CD14-positive monocyte (primary cell): ENCODE measurements at regions not wholly inside any gene's neighbourhood (a gene's known extent, or its start where the extent isn't known, plus 50 kb on each side); places are given as distances from the start of the nearest gene placed in this dataset.

Experiments
- DNase-seq, 3 donors: peaks; one replicate each; pipeline ENCODE4 v3.0.0-alpha.2; 2011 to 2022
- H2AFZ ChIP-seq: 2 replicates; pipeline ENCODE4 v1.6.0; 2012; ENCODE audit warnings: mild to moderate bottlenecking, low read depth, low read length, inconsistent platforms; ENCODE audit not compliant: insufficient read depth, poor library complexity, severe bottlenecking
- H3K27ac ChIP-seq, 2 donors: 1 replicate in 1 of 2; 2 replicates in 1 of 2; pipeline ENCODE4 v1.5.1; 2012 to 2013; ENCODE audit warnings: low read length in 2 of 2, control low read depth in 1 of 2, inconsistent platforms in 1 of 2, low read depth in 1 of 2, mild to moderate bottlenecking in 1 of 2
- H3K27me3 ChIP-seq, 2 donors: one replicate each; pipeline versions ENCODE4 v1.6.0 to v1.6.1; 2011 to 2013; ENCODE audit warnings: low read length in 2 of 2; ENCODE audit not compliant: control insufficient read depth in 2 of 2, insufficient read depth in 2 of 2
- H3K36me3 ChIP-seq, 2 donors: replicated peaks in 1 of 2; 1 replicate in 1 of 2; 2 replicates in 1 of 2; pipeline versions ENCODE4 v1.5.1 to v1.6.1; 2012 to 2013; ENCODE audit warnings: low read length in 2 of 2, control low read depth in 1 of 2, inconsistent platforms in 1 of 2, mild to moderate bottlenecking in 1 of 2; ENCODE audit not compliant: insufficient read depth in 2 of 2, control insufficient read depth in 1 of 2
- H3K4me1 ChIP-seq, 2 donors: 1 replicate in 1 of 2; 2 replicates in 1 of 2; pipeline versions ENCODE4 v1.5.1 to v1.6.1; 2012 to 2013; ENCODE audit warnings: low read length in 2 of 2, control low read depth in 1 of 2, inconsistent platforms in 1 of 2, mild to moderate bottlenecking in 1 of 2, moderate library complexity in 1 of 2; ENCODE audit not compliant: insufficient read depth in 2 of 2, control insufficient read depth in 1 of 2
- H3K4me2 ChIP-seq: replicated peaks from 2 replicates; pipeline ENCODE3; 2012; ENCODE audit warnings: low read length, moderate library complexity, mild to moderate bottlenecking; ENCODE audit not compliant: poor library complexity, severe bottlenecking; ENCODE audit errors: extremely low read depth
- H3K4me3 ChIP-seq, 3 experiments: fragments of 200-600 bp in 1 of 3; sonication (generic) in 1 of 3; replicated peaks in 1 of 3; 1 replicate in 2 of 3; 2 replicates in 1 of 3; pipeline ENCODE4 v1.5.1; 2011 to 2013; ENCODE audit warnings: low read length in 3 of 3, mild to moderate bottlenecking in 3 of 3, control low read depth in 2 of 3, low read depth in 2 of 3, inconsistent platforms in 1 of 3, moderate library complexity in 1 of 3
- H3K79me2 ChIP-seq: 2 replicates; pipeline ENCODE4 v1.6.0; 2012; ENCODE audit warnings: mild to moderate bottlenecking, control low read depth, inconsistent platforms, low read length, moderate library complexity; ENCODE audit not compliant: insufficient read depth
- H3K9ac ChIP-seq: 2 replicates; pipeline ENCODE4 v1.6.0; 2017; ENCODE audit warnings: low read length, mild to moderate bottlenecking; ENCODE audit not compliant: insufficient read depth, poor library complexity, severe bottlenecking
- H3K9me3 ChIP-seq, 2 donors: replicated peaks in 1 of 2; 1 replicate in 1 of 2; 2 replicates in 1 of 2; pipeline versions ENCODE4 v1.5.1 to v1.6.1; 2012 to 2013; ENCODE audit warnings: low read length in 2 of 2, control low read depth in 1 of 2; ENCODE audit not compliant: control insufficient read depth in 1 of 2, insufficient read depth in 1 of 2
- H4K20me1 ChIP-seq: 2 replicates; pipeline ENCODE4 v1.6.0; 2012; ENCODE audit warnings: mild to moderate bottlenecking, low read length, control low read depth, moderate library complexity; ENCODE audit not compliant: insufficient read depth
- H3K27ac Mint-ChIP-seq, 7 donors: one replicate each; pipeline ENCODE4 v1.8.0; 2020; ENCODE audit warnings: mild to moderate bottlenecking in 7 of 7, mixed read lengths in 7 of 7, moderate library complexity in 6 of 7, inconsistent platforms in 2 of 7
- H3K27me3 Mint-ChIP-seq, 3 donors: one replicate each; pipeline ENCODE4 v1.8.0; 2021 to 2022; ENCODE audit warnings: low read depth in 3 of 3, mild to moderate bottlenecking in 3 of 3, mixed read lengths in 3 of 3, moderate library complexity in 3 of 3, inconsistent platforms in 1 of 3
- H3K36me3 Mint-ChIP-seq, 2 donors: one replicate each; pipeline ENCODE4 v1.8.0; 2020; ENCODE audit warnings: mixed read lengths in 2 of 2, inconsistent platforms in 1 of 2, mild to moderate bottlenecking in 1 of 2
- H3K4me1 Mint-ChIP-seq: one replicate; pipeline ENCODE4 v1.8.0; 2020; ENCODE audit warnings: mild to moderate bottlenecking, mixed read lengths
- H3K4me3 Mint-ChIP-seq, 2 donors: one replicate each; pipeline ENCODE4 v1.8.0; 2020; ENCODE audit warnings: mild to moderate bottlenecking in 2 of 2, mixed read lengths in 2 of 2, moderate library complexity in 1 of 2
- H3K9me3 Mint-ChIP-seq, 7 donors: one replicate each; pipeline ENCODE4 v1.8.0; 2020 to 2022; ENCODE audit warnings: mixed read lengths in 7 of 7, mild to moderate bottlenecking in 6 of 7, moderate library complexity in 6 of 7, inconsistent platforms in 2 of 7
- CTCF ChIP-seq: fragments of 200-600 bp; IDR thresholded peaks from one replicate; pipeline ENCODE4 v1.8.0; 2022; ENCODE audit warnings: antibody characterized with exemption, mild to moderate bottlenecking
- WGBS: methylation state at CpG from one replicate; pipeline ENCODE4 v1.1.5; 2013; ENCODE audit warnings: missing lambda C conversion rate; ENCODE audit not compliant: insufficient coverage; 5-methylcytosine and 5-hydroxymethylcytosine counted together
- intact Hi-C, 2 donors: fragments of 100-400 bp; cut with micrococcal nuclease; formaldehyde crosslinking; loops; one replicate each; pipeline versions ENCODE4 v1.15.0 to v1.15.1; 2023

DNA sequence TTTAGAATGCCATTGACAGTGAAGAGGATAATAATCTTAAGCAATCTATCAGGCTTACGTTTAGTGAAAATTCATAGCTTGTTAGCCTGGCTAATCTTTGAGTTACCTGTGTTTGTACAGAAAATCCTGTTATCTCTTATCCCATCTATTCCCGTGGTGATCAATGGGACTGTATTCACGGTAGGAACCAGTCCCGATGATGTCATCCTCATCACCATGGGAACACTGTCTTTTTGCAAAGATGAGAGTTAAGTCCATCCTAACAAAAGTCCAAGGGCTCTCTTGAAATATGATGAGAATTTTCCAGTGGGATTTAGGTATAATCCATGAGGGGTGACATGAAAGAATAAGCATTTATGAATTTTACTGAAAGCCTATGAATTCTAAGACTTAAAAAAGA, 762.2 kb downstream of the ETS1 start:
- Histone ChIP-seq H3K27ac (no peak overlapping the region), H3K79me2 (no peaks in the 10 kb centered on the region), H3K27me3 (no peaks in the 10 kb centered on the region), H4K20me1 (no peaks in the 10 kb centered on the region), H2AFZ (no peak overlapping the region), H3K4me2 (no peak overlapping the region), H3K4me1 (no peaks in the 10 kb centered on the region), H3K9me3 (no peaks in the 10 kb centered on the region), H3K4me3 (no peak overlapping the region), H3K9ac (no peak overlapping the region), H3K36me3 (no peaks in the 10 kb centered on the region)
- Mint-ChIP-seq H3K36me3 (no peaks in the 10 kb centered on the region), H3K9me3 (peaks cover 0 to 4% (median 0%) of the 10 kb centered on the region in 7 donors), H3K27ac (no peak overlapping the region), H3K4me1 (no peaks in the 10 kb centered on the region), H3K4me3 (no peak overlapping the region), H3K27me3 (no peaks in the 10 kb centered on the region)
- WGBS = 100% methylated on average over 1 of the region's 4 CpGs
- no peak for TF ChIP-seq CTCF
- DNase-seq = no peak
- intact Hi-C loops = no loop called here

GRCh38 chr11:127818625-127819024, 768.7 kb downstream of the ETS1 start:
- WGBS = 100% methylated on average over 1 of the region's 3 CpGs
- Histone ChIP-seq H3K9ac (no peak overlapping the region), H3K9me3 (no peaks in the 10 kb centered on the region), H2AFZ (no peak overlapping the region), H3K4me3 (no peak overlapping the region), H3K27ac (no peak overlapping the region), H3K27me3 (no peaks in the 10 kb centered on the region), H4K20me1 (no peaks in the 10 kb centered on the region), H3K36me3 (no peaks in the 10 kb centered on the region), H3K4me2 (no peak overlapping the region), H3K79me2 (no peaks in the 10 kb centered on the region), H3K4me1 (no peaks in the 10 kb centered on the region)
- Mint-ChIP-seq H3K36me3 (no peaks in the 10 kb centered on the region), H3K9me3 (peaks cover 0 to 4% (median 0%) of the 10 kb centered on the region in 7 donors), H3K4me3 (no peak overlapping the region), H3K27me3 (no peaks in the 10 kb centered on the region), H3K4me1 (no peaks in the 10 kb centered on the region), H3K27ac (no peak overlapping the region)
- intact Hi-C loops = no loop called here
- no peak for TF ChIP-seq CTCF
- no peak for DNase-seq
